H1 (cell line): ENCODE measurements at regions not wholly inside any gene's neighbourhood (a gene's known extent, or its start where the extent isn't known, plus 50 kb on each side); places are given as distances from the start of the nearest gene placed in this dataset.

ENCODE experiments used
- CTCF ChIA-PET: fragments of 300-600 bp; sonication (Branson Sonifier 250); formaldehyde crosslinking; loops from one replicate; lab custom pipeline; 2021; ENCODE audit not compliant: partially characterized antibody; lab: Charles Lee
- POLR2A ChIA-PET: fragments of 300-600 bp; sonication (Branson Sonifier 250); formaldehyde crosslinking; loops from one replicate; lab custom pipeline; 2021; ENCODE audit warnings: inconsistent platforms; ENCODE audit not compliant: partially characterized antibody; lab: Charles Lee
- DNase-seq, 2 experiments: peaks; one replicate each; pipeline versions ENCODE4 v3.0.0 to v3.0.0-alpha.2; 2010 to 2022; ENCODE audit warnings: low spot score in 2 of 2, low read depth in 1 of 2, mixed read lengths in 1 of 2
- FAIRE-seq: peaks from 2 replicates; lab custom pipeline; 2011; peaks lifted over from hg19 to GRCh38; lab: Jason Lieb, UNC
- H2AFZ ChIP-seq: 2 replicates; pipeline ENCODE4 v1.8.1; 2012; ENCODE audit warnings: low read length, inconsistent platforms
- H2AK5ac ChIP-seq: 2 replicates; pipeline ENCODE4 v1.6.1; 2013; ENCODE audit warnings: low read depth, low read length
- H2BK120ac ChIP-seq: replicated peaks from 2 replicates; pipeline ENCODE3; 2013; ENCODE audit warnings: low read depth, low read length, inconsistent platforms
- H2BK12ac ChIP-seq: 2 replicates; pipeline ENCODE4 v1.6.1; 2013; ENCODE audit warnings: low read depth, low read length
- H2BK15ac ChIP-seq: 2 replicates; pipeline ENCODE4 v1.6.1; 2013; ENCODE audit warnings: low read length
- H2BK20ac ChIP-seq: 2 replicates; pipeline ENCODE4 v1.6.1; 2013; ENCODE audit warnings: low read length
- H2BK5ac ChIP-seq: 2 replicates; pipeline ENCODE4 v1.6.1; 2013; ENCODE audit warnings: low read depth, low read length
- H3K14ac ChIP-seq: 2 replicates; pipeline ENCODE4 v1.6.1; 2013; ENCODE audit warnings: inconsistent platforms; ENCODE audit not compliant: insufficient read length
- H3K18ac ChIP-seq: 2 replicates; pipeline ENCODE4 v1.6.1; 2013; ENCODE audit warnings: low read length; ENCODE audit errors: extremely low read depth
- H3K23ac ChIP-seq: 2 replicates; pipeline ENCODE4 v1.6.1; 2013; ENCODE audit warnings: inconsistent platforms; ENCODE audit not compliant: insufficient read length
- H3K23me2 ChIP-seq: 2 replicates; pipeline ENCODE4 v1.6.1; 2013; ENCODE audit warnings: low read depth, low read length
- H3K27ac ChIP-seq: 2 replicates; pipeline ENCODE4 v1.6.1; 2011; ENCODE audit warnings: low read depth, low read length, inconsistent platforms
- H3K27me3 ChIP-seq, 4 experiments: replicated peaks in 1 of 4; 1 replicate in 1 of 4; 2 replicates in 3 of 4; pipeline versions ENCODE4 v1.6.1 to v1.8.1; 2011 to 2013; ENCODE audit warnings: low read length in 3 of 4, mild to moderate bottlenecking in 3 of 4, inconsistent platforms in 2 of 4, mixed read lengths in 2 of 4, moderate library complexity in 1 of 4; ENCODE audit not compliant: control insufficient read depth in 3 of 4, insufficient read depth in 3 of 4; ENCODE audit errors: extremely low read depth in 1 of 4
- H3K36me3 ChIP-seq, 4 experiments: 2 replicates each; pipeline versions ENCODE4 v1.6.1 to v1.8.1; 2011 to 2013; ENCODE audit warnings: mild to moderate bottlenecking in 4 of 4, low read length in 3 of 4, moderate library complexity in 2 of 4, control low read depth in 1 of 4, inconsistent platforms in 1 of 4; ENCODE audit not compliant: insufficient read depth in 4 of 4, control insufficient read depth in 2 of 4
- H3K4ac ChIP-seq: replicated peaks from 2 replicates; pipeline ENCODE3; 2013; ENCODE audit warnings: low read length, low read depth, mixed read lengths, inconsistent platforms; ENCODE audit not compliant: insufficient read length
- H3K4me1 ChIP-seq, 4 experiments: replicated peaks in 1 of 4; 1 replicate in 1 of 4; 2 replicates in 3 of 4; pipeline versions ENCODE4 v1.6.1 to v1.8.1; 2011 to 2013; ENCODE audit warnings: low read length in 3 of 4, inconsistent platforms in 2 of 4, mixed read lengths in 1 of 4; ENCODE audit not compliant: insufficient read depth in 4 of 4, control insufficient read depth in 3 of 4
- H3K4me2 ChIP-seq, 2 experiments: 2 replicates each; pipeline versions ENCODE4 v1.6.1 to v1.8.1; 2011 to 2013; ENCODE audit warnings: low read depth in 2 of 2, low read length in 2 of 2, control low read depth in 1 of 2, inconsistent platforms in 1 of 2, mild to moderate bottlenecking in 1 of 2; ENCODE audit not compliant: insufficient read depth in 1 of 2
- H3K4me3 ChIP-seq, 4 experiments: fragments of 200-600, 300-600 bp in 1 of 4; sonication (generic), shearing (Covaris generic), sonication (Bioruptor Twin) in 1 of 4; 2 replicates each; pipeline versions ENCODE4 v1.5.1 to v1.8.1; 2011 to 2016; ENCODE audit warnings: low read length in 4 of 4, low read depth in 3 of 4, control low read depth in 2 of 4, inconsistent platforms in 2 of 4, mild to moderate bottlenecking in 2 of 4, mixed read lengths in 1 of 4, moderate library complexity in 1 of 4; ENCODE audit not compliant: insufficient read depth in 2 of 4; ENCODE audit errors: extremely low read depth in 1 of 4
- H3K56ac ChIP-seq: replicated peaks from 2 replicates; pipeline ENCODE3; 2013; ENCODE audit warnings: low read depth, mild to moderate bottlenecking, mixed read lengths, low read length, inconsistent platforms; ENCODE audit not compliant: insufficient read length
- H3K79me1 ChIP-seq: 2 replicates; pipeline ENCODE4 v1.6.1; 2013; ENCODE audit warnings: low read depth, low read length, control low read depth
- H3K79me2 ChIP-seq, 2 experiments: 2 replicates each; pipeline versions ENCODE4 v1.6.1 to v1.8.1; 2012 to 2013; ENCODE audit warnings: low read length in 2 of 2, mild to moderate bottlenecking in 2 of 2, inconsistent platforms in 1 of 2; ENCODE audit not compliant: insufficient read depth in 2 of 2, control insufficient read depth in 1 of 2
- H3K9ac ChIP-seq, 4 experiments: replicated peaks in 1 of 4; 1 replicate in 1 of 4; 2 replicates in 3 of 4; pipeline versions ENCODE4 v1.6.1 to v1.8.1; 2011 to 2013; ENCODE audit warnings: low read depth in 3 of 4, low read length in 3 of 4, control low read depth in 2 of 4, mild to moderate bottlenecking in 2 of 4, moderate library complexity in 2 of 4, inconsistent platforms in 1 of 4; ENCODE audit errors: extremely low read depth in 1 of 4
- H3K9me3 ChIP-seq, 2 experiments: 2 replicates each; pipeline versions ENCODE4 v1.6.1 to v1.8.1; 2012 to 2013; ENCODE audit warnings: mild to moderate bottlenecking in 2 of 2, moderate library complexity in 2 of 2, control low read depth in 1 of 2, inconsistent platforms in 1 of 2, low read depth in 1 of 2, low read length in 1 of 2, mixed read lengths in 1 of 2; ENCODE audit not compliant: insufficient read depth in 2 of 2
- H4K20me1 ChIP-seq, 2 experiments: replicated peaks in 1 of 2; 2 replicates each; pipeline versions ENCODE3 to v1.8.1; 2011 to 2013; ENCODE audit warnings: inconsistent platforms in 2 of 2, low read length in 2 of 2, mild to moderate bottlenecking in 1 of 2; ENCODE audit not compliant: insufficient read depth in 2 of 2, control insufficient read depth in 1 of 2
- H4K5ac ChIP-seq: 2 replicates; pipeline ENCODE4 v1.6.1; 2013; ENCODE audit warnings: low read length, low read depth, mixed read lengths, inconsistent platforms; ENCODE audit not compliant: insufficient read length
- H4K8ac ChIP-seq: 2 replicates; pipeline ENCODE4 v1.8.0; 2013; ENCODE audit warnings: mild to moderate bottlenecking, moderate library complexity, low read length, inconsistent platforms; ENCODE audit not compliant: insufficient read depth; ENCODE audit errors: extremely low read depth
- H4K91ac ChIP-seq: replicated peaks from 2 replicates; pipeline ENCODE3; 2013; ENCODE audit warnings: low read length, mixed read lengths, inconsistent platforms; ENCODE audit not compliant: insufficient read length
- ASH2L ChIP-seq: fragments of 200-600, 300-600 bp; sonication (generic); IDR thresholded peaks from one replicate; pipeline ENCODE4 v1.7.1; 2017; ENCODE audit warnings: low read length
- CBX8 ChIP-seq: fragments of 300-800, 300-1000 bp; sonication (generic); IDR thresholded peaks from 2 replicates; pipeline ENCODE4 v1.7.1; 2016; ENCODE audit warnings: low read depth, low read length, borderline replicate concordance
- CEBPB ChIP-seq: IDR thresholded peaks from 2 replicates; pipeline ENCODE4 v1.6.1; 2012; ENCODE audit warnings: low read depth, low read length
- EP300 ChIP-seq, 2 experiments: IDR thresholded peaks; 1 replicate in 1 of 2; 2 replicates in 1 of 2; pipeline ENCODE4 v1.6.1; 2011 to 2012; ENCODE audit warnings: low read depth in 2 of 2, low read length in 2 of 2, mild to moderate bottlenecking in 2 of 2, borderline replicate concordance in 1 of 2, inconsistent platforms in 1 of 2, moderate library complexity in 1 of 2
- KDM1A ChIP-seq: fragments of 200-600, 300-600 bp; sonication (generic); IDR thresholded peaks from 2 replicates; pipeline ENCODE4 v1.7.1; 2016; ENCODE audit warnings: mild to moderate bottlenecking, low read length, borderline replicate concordance
- MAFK ChIP-seq: IDR thresholded peaks from 2 replicates; pipeline ENCODE4 v1.6.1; 2012; ENCODE audit warnings: low read depth, mild to moderate bottlenecking, improper control_type of control experiment, low read length
- SIRT6 ChIP-seq: IDR thresholded peaks from one replicate; pipeline ENCODE4 v1.7.1; 2012; ENCODE audit warnings: low read length, inconsistent platforms
- SUZ12 ChIP-seq: fragments of 200-600 bp; sonication (generic); IDR thresholded peaks from 2 replicates; pipeline ENCODE4 v1.6.1; 2012; ENCODE audit warnings: mild to moderate bottlenecking, inconsistent platforms, low read length, moderate library complexity, mixed read lengths
- WGBS, 2 experiments: shearing (Covaris generic) in 1 of 2; methylation state at CpG; one replicate each; pipeline versions ENCODE4 v1.1.6 to v1.1.7; 2013 to 2015; ENCODE audit warnings: low lambda C conversion rate in 2 of 2, mixed read lengths in 2 of 2, inconsistent platforms in 1 of 2, low coverage in 1 of 2, missing lambda C conversion rate in 1 of 2; ENCODE audit not compliant: insufficient replicate concordance in 2 of 2, insufficient coverage in 1 of 2, insufficient read length in 1 of 2; ENCODE audit errors: extremely low coverage in 1 of 2, missing lambda C conversion rate in 1 of 2; 5-methylcytosine and 5-hydroxymethylcytosine counted together

DNA sequence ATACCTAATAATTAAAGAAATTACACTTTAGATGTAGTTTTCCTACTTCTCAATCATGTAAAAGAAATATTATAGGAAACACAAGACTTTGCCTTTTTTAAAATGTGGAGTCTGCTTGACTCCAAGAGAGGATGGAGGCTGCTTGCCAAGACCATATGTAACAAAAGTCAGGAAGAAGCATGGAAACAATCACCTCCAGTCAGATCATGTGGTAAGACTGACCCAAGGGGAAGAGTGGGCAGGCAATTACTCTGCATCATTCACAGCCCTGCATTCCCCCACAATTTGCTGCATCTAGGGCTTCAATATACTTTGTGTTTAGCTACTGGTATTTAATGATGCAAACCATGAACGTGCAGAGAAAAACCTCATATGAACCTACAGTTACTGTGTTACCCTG is 78.0 kb upstream of the RXFP1 start:
- no peak overlapping the region for H3K18ac ChIP-seq
- peak overlapping the region; percentile 44; the same call in 1 of the 2 replicates for H2AFZ ChIP-seq
- no peaks in the 10 kb centered on the region for H3K4me1 ChIP-seq
- H4K20me1 ChIP-seq = no peaks in the 10 kb centered on the region
- no peaks in the 10 kb centered on the region for H3K36me3 ChIP-seq
- no peak overlapping the region for H2BK15ac ChIP-seq
- H3K9ac ChIP-seq = peak overlapping the region in 1 of 4 experiments; percentile 37; a peak in 1 of 7 replicates
- H4K5ac ChIP-seq = no peak overlapping the region
- 80% methylated on average over 1 of the region's 1 CpG; no CpG with 5 or more reads in 1 of the 2 experiments for WGBS, 2 experiments
- H3K4me3 ChIP-seq = no peak overlapping the region
- no peak overlapping the region for H2BK20ac ChIP-seq
- no peak overlapping the region for H3K27ac ChIP-seq
- TF ChIP-seq SIRT6 = no peak
- no peak for TF ChIP-seq SUZ12
- TF ChIP-seq MAFK = no peak
- no peak for TF ChIP-seq ASH2L
- TF ChIP-seq EP300 (IDR thresholded peaks at IDR 0.05; ENCODE audit: borderline replicate concordance in 1 of 2, low read depth in 2 of 2, low read length in 2 of 2) = no peak
- TF ChIP-seq CEBPB = no peak
- no peak for TF ChIP-seq CBX8
- TF ChIP-seq KDM1A = no peak
- H3K23me2 ChIP-seq = no peaks in the 10 kb centered on the region
- ChIA-PET POLR2A (no interaction called here), CTCF (interaction anchor here (0.6 to 1.9 kb wide), 3 partner anchors 25 to 115 kb away, joined by 3 to 4 read pairs (median 3); no protein-coding TSS in a partner anchor)
- no peaks in the 10 kb centered on the region for H3K79me2 ChIP-seq
- no peak overlapping the region for H2AK5ac ChIP-seq
- no peaks in the 10 kb centered on the region for H3K9me3 ChIP-seq
- H2BK120ac ChIP-seq = no peak overlapping the region
- no peak overlapping the region for H2BK5ac ChIP-seq
- no peaks in the 10 kb centered on the region for H3K27me3 ChIP-seq
- no peak overlapping the region for H3K4me2 ChIP-seq
- H3K56ac ChIP-seq = no peak overlapping the region
- DNase-seq (no peak), FAIRE-seq (no peak)
- no peak overlapping the region for H2BK12ac ChIP-seq
- H4K91ac ChIP-seq = no peak overlapping the region
- no peak overlapping the region for H4K8ac ChIP-seq
- H3K23ac ChIP-seq = no peak overlapping the region
- H3K4ac ChIP-seq = no peak overlapping the region
- no peaks in the 10 kb centered on the region for H3K79me1 ChIP-seq
- no peak overlapping the region for H3K14ac ChIP-seq
